ENCODE measurements at regions not wholly inside any gene's neighbourhood (a gene's known extent, or its start where the extent isn't known, plus 50 kb on each side); places are given as distances from the start of the nearest gene placed in this dataset.

GRCh38 chr6:14221564-14222279, 104.2 kb downstream of the CD83 start:
- Mint-ChIP-seq H3K4me3 (no peak overlapping the region), H3K27me3 (ENCODE audit: low read depth) (peaks cover 17% of the 10 kb centered on the region), H3K27ac (no peak overlapping the region), H3K9me3 (peaks cover 6 to 9% of the 10 kb centered on the region in 2 experiments; a peak in 4 of 5 replicates), H3K4me1 (peaks cover 3 to 4% of the 10 kb centered on the region in 2 experiments; a peak in 1 of 4 replicates), H3K36me3 (ENCODE audit: insufficient read depth in 1 of 3, low read depth in 3 of 3) (peaks cover 0 to 9% (median 4%) of the 10 kb centered on the region in 3 experiments; a peak in 6 of 7 replicates)
- no peak overlapping the region for H3T11ph ChIP-seq (ENCODE audit: low read length)
- peaks cover 5% of the 10 kb centered on the region for H3K9me3 ChIP-seq (ENCODE audit: control insufficient read depth, low read depth, low read length)
- WGBS (ENCODE audit: extremely low coverage, insufficient read length, low lambda C conversion rate): no CpG with 5 or more reads among the region's 8 CpGs
- no peak overlapping the region for H2BK12ac ChIP-seq (ENCODE audit: insufficient read length, low read depth, low read length)
- no peaks in the 10 kb centered on the region for H3K23me2 ChIP-seq (ENCODE audit: insufficient read length, low read depth, low read length, poor library complexity, severe bottlenecking)
- H4K20me1 ChIP-seq (ENCODE audit: control insufficient read depth, insufficient read depth, insufficient read length): no peaks in the 10 kb centered on the region
- H3K18ac ChIP-seq (ENCODE audit: insufficient read length, low read depth, low read length): no peak overlapping the region
- no peak overlapping the region for H4K91ac ChIP-seq (ENCODE audit: insufficient read length, low read depth, low read length)
- no peaks in the 10 kb centered on the region for H3K27me3 ChIP-seq (ENCODE audit: insufficient read depth, low read length)
- DNase-seq: no peak
- H2AFZ ChIP-seq (ENCODE audit: low read length): no peak overlapping the region
- no peak overlapping the region for H4K8ac ChIP-seq (replicated peaks; ENCODE audit: insufficient read length, low read depth, low read length)
- no peak overlapping the region for H2BK15ac ChIP-seq (ENCODE audit: low read depth, low read length)
- TF ChIP-seq CTCF (conservative IDR thresholded peaks at IDR 0.05): no peak
- no peaks in the 10 kb centered on the region for H3K79me2 ChIP-seq (ENCODE audit: insufficient read depth, low read length)
- no peak overlapping the region for H3K56ac ChIP-seq (ENCODE audit: insufficient read length, low read depth, low read length)
- no peak overlapping the region for H3K23ac ChIP-seq (ENCODE audit: insufficient read length, low read depth, low read length)
- H2BK20ac ChIP-seq (ENCODE audit: low read depth, low read length, poor library complexity, severe bottlenecking): no peak overlapping the region
- H3K79me1 ChIP-seq (ENCODE audit: insufficient read depth, low read depth, low read length, poor library complexity, severe bottlenecking): no peaks in the 10 kb centered on the region
- H3K9ac ChIP-seq (ENCODE audit: extremely low read depth, insufficient read length, low read length): no peak overlapping the region
- no peak overlapping the region for H4K5ac ChIP-seq (ENCODE audit: insufficient read length, low read depth, low read length)
- H3K4ac ChIP-seq (ENCODE audit: low read depth, low read length): no peak overlapping the region
- H3K4me2 ChIP-seq (ENCODE audit: insufficient read depth, insufficient read length, low read length): no peak overlapping the region
- no peaks in the 10 kb centered on the region for H3K4me1 ChIP-seq (ENCODE audit: insufficient read depth, low read length)
- H2AK5ac ChIP-seq (ENCODE audit: insufficient read length, low read length): no peak overlapping the region
- no peak overlapping the region for H3K14ac ChIP-seq (ENCODE audit: insufficient read depth, low read length)
- H3K27ac ChIP-seq (ENCODE audit: insufficient read length, low read depth, low read length): no peak overlapping the region
- H2BK120ac ChIP-seq (ENCODE audit: low read depth, low read length, poor library complexity, severe bottlenecking): no peak overlapping the region
- no peak overlapping the region for H2BK5ac ChIP-seq (ENCODE audit: insufficient read length, low read length)
